Urothelium cell line (cell line): ENCODE measurements at regions not wholly inside any gene's neighbourhood (a gene's known extent, or its start where the extent isn't known, plus 50 kb on each side); places are given as distances from the start of the nearest gene placed in this dataset.
"Not testable (repeated sequence)": the region's sequence is repeated elsewhere in the genome, so short reads cannot be mapped to it uniquely, and the experiment has no call there.

ENCODE experiments used
- DNase-seq: peaks from one replicate; pipeline ENCODE4 v3.0.0; 2011; ENCODE audit warnings: low spot score, mixed read lengths
- FAIRE-seq: peaks from 2 replicates; lab custom pipeline; 2011; peaks lifted over from hg19 to GRCh38; lab: Jason Lieb, UNC

GRCh38 chr5:122209601-122210000, 80.3 kb downstream of the ZNF474 start:
- FAIRE-seq, DNase-seq: not testable (repeated sequence)

- DNase-seq, result no peak
- FAIRE-seq, result no peak
Measured at GRCh38 chr5:122218778-122219177, 89.4 kb downstream of the ZNF474 start.

- no peak for FAIRE-seq
- DNase-seq, result no peak
Measured at GRCh38 chr5:122219436-122220166, 90.3 kb downstream of the ZNF474 start.

DNA sequence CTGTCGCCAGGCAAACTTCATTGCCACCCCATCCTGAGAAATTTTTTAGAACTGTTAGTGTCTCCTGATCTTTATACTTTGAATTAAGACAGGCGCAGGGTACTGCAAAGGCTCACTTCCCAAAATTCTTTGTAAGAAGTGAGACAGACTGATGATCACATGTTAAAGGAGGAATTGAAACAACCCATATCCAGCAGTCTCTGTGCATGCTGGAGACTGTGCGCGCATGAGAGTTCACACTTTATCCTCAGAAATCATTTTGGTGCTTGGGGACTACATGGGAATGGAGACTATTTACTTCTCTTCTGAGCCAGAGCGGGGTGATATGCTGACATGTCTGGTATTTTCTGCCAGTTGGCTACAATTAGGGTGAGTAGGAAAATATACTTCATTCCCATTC, 91.2 kb downstream of the ZNF474 start:
- FAIRE-seq (no peak), DNase-seq (no peak)

- DNase-seq (no peak), FAIRE-seq (no peak)
Measured at GRCh38 chr5:122221857-122222256, 90.2 kb upstream of the SNCAIP start.

DNA sequence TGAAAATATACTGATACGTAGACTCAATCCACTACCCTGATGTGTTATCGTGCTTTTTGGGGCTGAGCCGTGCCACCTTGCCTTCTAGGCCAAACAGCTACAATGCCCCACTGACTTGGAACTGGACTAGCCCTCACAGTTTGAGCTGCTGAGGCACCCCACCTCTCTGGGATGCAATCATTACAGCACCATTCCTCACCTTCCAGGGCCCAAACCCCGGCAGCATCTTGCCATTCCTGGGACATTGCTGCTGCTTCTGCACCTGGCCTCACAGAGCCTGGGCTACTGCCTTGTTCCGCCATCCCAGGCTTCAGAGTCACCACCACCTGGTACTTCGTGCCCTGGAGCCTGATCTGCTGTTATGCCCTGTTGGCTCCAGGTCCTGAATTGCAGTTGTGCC, 89.5 kb upstream of the SNCAIP start:
- DNase-seq, result no peak
- no peak for FAIRE-seq

DNA sequence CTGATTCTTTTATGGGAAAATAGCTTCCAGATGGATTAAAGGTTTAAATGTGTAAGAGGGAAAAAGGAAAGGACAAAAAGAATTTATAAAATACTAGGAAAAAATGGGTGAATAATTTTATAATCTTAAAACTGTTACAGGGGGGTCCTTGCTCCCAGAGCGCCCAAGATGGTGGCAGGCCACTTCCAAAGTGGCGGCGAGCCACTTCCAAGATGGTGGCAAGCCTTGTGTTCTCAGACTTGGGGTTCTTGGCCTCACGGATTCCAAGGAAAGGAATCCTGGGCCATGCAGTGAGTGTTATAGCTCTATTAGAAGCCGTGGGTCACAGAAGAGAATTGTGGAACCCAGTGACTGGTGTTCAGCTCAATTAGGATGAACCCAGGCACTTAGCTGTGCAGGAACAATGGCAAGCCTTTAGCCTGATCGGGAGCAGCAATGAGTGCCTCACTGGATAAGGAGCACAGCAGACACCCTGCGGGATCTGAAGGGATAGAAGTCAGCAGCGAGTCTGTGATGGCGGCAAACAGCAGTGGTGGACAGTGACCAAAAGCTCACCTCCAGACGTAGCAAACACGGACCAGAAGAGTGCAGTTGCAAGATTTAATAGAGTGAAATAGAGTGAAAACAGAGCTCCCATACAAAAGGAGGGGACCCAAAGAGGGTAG, 83.2 kb upstream of the SNCAIP start:
- DNase-seq, result no peak
- FAIRE-seq, result no peak

DNA sequence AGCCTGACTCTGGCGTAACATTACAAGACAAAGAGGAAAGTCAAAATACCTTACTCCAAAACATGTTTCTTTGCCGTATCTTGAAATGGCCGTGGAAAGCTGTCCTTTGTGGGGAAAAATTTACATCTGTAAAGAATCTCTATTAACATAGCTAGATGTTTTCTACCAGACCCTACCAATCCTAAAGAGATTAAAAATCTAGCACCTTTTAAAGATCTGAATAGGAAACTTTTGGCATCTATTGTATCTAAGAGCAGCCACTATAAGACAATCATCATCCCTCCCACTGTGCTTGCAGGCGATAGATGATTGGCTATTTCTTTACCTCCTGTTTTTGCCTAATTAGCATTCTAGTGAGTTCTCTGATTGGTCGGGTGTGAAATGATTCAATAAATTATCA, 82.5 kb upstream of the SNCAIP start:
- no peak for DNase-seq
- no peak for FAIRE-seq

DNA sequence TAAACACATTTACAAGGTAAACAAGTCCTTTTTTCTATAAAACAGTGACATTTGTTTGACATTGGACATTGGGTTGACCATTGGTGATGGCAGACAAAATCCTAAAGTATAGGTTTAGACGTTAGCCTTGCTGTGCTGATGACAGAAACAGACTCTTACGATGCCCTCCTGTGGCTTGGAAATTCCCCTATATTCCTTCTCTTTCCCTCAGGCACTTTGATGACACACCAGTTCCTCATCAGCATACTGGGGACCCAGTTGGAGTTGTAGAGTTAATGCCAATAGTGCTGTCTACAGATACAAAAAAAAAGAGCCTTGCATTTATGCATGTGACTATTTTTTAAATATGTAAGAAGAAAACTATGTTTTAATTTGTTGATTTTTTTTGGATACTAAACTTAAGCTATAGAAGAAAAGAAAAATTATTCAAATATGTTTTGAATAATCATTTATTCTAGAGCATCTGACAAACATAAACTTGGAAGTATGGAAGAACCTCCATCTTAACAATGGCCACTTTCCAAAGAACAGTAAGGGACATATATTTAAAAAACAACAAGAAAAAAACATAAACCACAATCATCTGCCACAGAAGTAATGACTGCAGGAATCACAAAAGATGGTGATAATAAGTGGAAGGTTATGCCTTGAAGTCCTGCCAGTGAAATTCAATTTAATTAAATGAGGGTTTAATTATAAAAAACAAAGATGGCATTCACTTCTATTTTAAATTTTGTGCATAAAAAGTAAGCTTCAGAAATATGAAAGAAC, 75.6 kb upstream of the SNCAIP start:
- DNase-seq (no peak), FAIRE-seq (no peak)

DNA sequence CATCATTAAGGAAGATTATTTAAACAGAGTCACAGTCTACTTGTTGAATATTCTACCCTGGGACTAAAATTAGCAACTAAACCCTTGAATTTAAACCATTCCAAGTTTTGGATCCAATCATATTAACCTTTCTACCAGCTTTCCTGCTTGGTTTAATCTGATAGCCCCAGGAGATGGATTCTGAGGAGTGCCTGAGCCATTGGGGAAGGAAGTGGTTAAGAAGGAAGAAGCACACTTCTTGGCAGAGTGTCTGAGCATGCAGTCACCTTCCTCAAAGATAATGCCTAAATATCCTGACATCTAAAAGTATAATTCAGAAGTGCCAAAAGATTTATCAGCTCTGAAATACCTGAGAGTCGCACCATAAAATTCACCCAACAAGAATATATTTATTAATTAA, 74.1 kb upstream of the SNCAIP start:
- FAIRE-seq (no peak), DNase-seq (no peak)

GRCh38 chr5:122252319-122252718, 59.7 kb upstream of the SNCAIP start:
- FAIRE-seq (no peak), DNase-seq (no peak)

GRCh38 chr5:122253794-122254193, 58.2 kb upstream of the SNCAIP start:
- no peak for DNase-seq
- FAIRE-seq, result no peak

- FAIRE-seq (no peak), DNase-seq (no peak)
Measured at GRCh38 chr5:122256388-122256787, 55.6 kb upstream of the SNCAIP start.

DNA sequence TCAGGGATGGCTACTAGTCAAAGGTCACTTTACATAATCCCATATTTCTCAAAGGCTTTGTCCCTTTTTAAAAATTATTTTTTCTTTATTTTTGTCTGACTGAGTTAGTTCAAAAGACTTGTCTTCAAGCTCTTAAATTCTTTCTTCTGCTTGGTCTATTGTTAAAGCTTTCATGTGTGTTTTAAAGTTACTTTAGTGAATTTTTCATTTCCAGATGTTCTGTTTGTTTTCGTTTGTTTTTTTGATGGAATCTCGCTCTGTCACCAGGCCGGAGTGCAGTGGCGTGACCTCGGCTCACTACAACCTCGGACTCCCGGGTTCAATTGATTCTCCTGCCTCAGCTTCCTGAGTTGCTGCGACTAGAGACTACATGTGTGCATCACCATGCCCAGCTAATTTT, 55.0 kb upstream of the SNCAIP start:
- FAIRE-seq (no peak), DNase-seq (no peak)

GRCh38 chr5:122258241-122258640, 53.8 kb upstream of the SNCAIP start:
- FAIRE-seq (no peak), DNase-seq (no peak)

GRCh38 chr5:122258840-122259239, 53.2 kb upstream of the SNCAIP start:
- no peak for FAIRE-seq
- no peak for DNase-seq

- peak; percentile 18 for DNase-seq
Measured at GRCh38 chr5:122259995-122260394, 52.0 kb upstream of the SNCAIP start.

DNA sequence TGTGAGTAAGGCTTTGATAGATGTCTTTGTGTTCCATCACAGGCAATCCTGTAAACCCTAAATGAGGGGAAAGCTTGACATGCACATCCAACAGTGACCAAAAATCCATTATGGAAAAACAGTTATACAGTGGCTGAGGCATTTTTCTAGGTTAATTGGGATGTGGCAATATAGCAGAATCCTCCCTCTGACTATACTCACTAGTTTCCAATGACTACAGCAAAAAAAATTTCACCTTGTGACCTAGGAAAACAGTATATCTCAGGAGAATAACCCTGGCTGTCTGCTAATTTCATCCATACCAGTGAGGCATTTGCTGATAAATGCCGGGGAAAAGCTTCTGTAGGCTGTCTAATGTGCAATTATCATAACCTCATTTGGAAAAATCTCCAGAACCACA, 49.9 kb upstream of the SNCAIP start:
- FAIRE-seq, result no peak
- no peak for DNase-seq

More at GRCh38 chr5:122259995-122260394, 52.0 kb upstream of the SNCAIP start:
- peak; percentile 55 for FAIRE-seq
